Stimulated activated CD4-positive, alpha-beta T cell treated with anti-CD3 and anti-CD28 coated beads, Interleukin-2, amount 100 ng/mL, for 4 hours (primary cell): ENCODE measurements at regions not wholly inside any gene's neighbourhood (a gene's known extent, or its start where the extent isn't known, plus 50 kb on each side); places are given as distances from the start of the nearest gene placed in this dataset.

Experiments
- DNase-seq: peaks from one replicate; pipeline ENCODE4 v3.0.0-alpha.2; 2020; ENCODE audit warnings: low read depth

DNA sequence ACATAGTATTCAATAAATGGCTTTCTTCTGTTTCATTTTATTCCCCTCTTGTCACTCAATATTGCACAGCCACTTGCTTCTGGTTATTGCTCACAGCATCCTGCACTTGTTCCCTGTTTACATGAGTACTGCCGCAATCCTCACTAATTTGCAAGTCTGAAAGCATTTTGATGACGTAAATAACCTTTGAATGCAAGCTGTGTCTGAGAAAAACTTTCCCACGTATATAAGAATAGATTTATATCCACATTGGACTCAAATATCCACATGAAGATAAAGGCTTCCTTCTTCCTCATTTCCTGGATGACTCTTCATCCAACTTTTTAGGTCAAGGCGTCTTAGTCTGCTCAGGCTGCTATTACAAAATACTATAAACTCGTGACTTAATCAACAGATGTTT lies 88.2 kb upstream of the DAP start:
- DNase-seq, result no peak

DNA sequence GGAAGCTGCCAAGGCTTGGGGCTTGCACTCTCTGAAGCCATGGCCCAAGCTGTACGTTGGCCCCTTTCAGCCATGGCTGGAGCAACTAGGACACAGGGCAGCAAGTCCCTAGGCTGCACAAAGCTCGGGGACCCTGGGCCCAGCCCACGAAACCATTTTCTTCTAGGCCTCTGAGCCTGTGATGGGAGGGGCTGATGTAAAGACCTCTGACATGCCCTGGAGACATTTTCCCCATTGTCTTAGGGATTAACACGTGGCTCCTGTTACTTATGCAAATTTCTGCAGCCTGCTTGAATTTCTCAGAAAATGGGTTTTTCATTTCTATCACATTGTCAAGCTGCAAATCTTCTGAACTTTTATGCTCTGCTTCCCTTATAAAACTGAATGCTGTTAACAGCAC lies 83.0 kb upstream of the DAP start:
- no peak for DNase-seq

DNA sequence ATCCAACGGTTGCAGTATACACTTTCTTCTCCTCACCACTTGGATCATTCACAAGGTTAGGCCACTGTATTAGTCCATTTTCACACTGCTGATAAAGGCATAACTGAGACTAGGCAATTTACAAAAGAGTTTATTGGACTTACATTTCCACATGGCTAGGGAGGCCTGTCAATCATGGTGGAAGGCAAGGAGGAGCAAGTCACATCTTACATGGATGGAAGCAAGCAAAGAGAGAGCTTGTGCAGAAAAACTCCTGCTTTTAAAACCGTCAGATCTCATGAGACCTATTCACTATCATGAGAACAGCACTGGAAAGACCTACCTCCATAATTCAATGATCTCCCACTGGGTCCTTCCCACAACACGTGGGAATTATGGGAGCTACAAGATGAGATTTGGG lies 81.8 kb upstream of the DAP start:
- DNase-seq, result no peak

DNA sequence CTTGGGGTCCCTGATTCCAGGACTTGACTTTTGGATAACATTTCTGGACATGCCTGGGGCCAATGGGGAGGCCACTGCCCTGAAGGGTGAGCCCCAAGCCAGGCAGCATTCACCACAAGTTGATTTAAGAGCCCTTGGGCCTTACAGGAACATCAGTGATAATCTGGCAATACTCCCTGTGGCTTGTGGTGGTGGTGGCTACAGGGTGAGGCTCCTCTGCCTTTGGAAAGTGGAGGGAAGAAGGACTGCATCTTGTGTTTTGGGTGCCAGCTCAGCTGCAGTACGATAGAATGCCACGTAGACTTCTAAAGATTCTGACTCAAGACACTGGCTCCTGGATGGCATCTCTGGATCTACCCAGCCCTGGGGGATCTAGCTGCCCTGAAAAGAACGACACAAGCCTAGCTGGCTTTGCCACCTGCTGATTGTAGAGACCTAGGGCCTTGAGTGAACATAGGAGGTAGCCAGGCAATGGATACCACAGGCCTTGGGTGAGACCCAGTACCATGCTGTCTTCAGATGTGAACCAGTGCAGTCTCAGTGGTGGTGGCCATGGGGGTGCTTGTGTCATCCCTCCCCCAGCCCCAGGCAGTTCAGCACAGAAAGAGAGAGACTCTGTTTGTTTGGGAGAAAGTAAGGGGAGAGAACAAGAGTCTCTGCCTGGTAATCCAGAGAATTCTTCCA lies 79.0 kb upstream of the DAP start:
- DNase-seq, result no peak

DNA sequence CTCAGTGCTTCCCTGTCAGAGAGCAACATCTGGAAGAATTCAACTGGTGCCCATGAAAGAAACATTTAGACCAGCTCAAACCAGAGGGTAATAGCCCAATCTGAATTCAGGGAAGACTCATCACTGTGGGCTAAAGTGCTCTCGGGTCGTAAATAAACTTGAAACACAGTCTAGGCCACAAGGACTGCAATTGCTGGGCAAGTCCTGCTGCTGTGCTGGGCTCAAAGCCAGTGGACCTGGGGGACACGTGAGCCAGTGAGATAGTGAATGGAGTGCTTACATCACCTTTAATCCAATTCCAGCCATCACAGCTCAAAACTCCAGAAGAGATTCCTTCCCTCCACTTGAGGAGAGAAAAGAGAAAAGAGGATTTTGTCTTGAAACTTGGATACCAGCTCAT lies 78.1 kb upstream of the DAP start:
- DNase-seq, result no peak

DNA sequence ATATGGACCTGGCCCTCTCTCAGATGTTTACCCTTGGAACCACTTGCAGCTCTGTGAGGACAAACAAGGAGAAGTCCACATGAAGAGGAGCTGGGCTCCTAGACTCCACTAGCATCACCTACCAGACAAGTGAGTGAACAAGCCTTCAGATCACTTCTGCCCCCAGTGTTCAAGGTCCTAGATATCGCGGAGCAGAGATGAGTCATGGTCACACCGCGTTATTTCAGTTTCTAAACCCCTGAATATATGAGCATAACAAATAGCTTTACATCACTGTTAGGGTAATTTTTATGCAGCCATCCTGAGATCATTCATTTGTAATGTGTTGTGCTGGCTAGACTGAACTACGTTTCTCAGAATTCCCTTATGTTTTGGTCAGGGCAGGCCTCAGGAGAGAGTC lies 77.0 kb upstream of the DAP start:
- DNase-seq, result no peak

DNA sequence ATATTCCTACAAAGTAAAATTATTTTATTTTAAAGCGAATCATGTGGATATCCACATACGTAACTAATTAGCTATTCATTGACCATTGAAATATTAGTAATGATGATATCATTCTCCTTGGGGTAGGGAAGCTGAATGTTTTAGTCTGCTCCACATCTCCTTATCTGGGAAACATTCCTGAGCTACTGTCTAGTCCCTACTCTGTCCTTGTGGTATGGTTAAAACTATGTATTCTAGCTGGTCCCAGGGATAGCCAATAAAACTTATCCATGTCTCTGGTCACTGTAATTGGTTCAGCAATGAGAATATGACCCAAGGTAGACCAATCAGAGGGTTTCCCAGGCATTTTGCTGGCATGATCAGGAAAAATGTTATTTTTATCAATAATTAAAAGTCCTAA lies 76.0 kb upstream of the DAP start:
- no peak for DNase-seq

DNA sequence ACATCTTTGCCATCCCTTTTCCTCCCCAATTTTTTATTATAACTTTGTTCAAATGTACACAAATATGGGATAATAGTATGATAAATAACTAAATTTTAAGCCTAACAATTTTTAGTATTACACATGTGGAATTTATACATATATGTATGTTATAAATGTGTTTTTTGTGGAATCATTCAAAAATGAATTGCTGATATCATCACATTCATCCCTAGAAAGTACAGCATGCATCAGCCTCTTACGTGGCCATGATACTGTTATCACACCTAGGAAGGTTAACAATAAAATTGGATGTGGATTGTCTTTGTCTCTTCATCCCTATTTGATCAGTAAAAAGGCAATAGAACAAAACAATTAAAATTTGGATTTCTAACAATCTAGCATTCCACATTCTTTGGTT lies 73.7 kb upstream of the DAP start:
- DNase-seq, result no peak

DNA sequence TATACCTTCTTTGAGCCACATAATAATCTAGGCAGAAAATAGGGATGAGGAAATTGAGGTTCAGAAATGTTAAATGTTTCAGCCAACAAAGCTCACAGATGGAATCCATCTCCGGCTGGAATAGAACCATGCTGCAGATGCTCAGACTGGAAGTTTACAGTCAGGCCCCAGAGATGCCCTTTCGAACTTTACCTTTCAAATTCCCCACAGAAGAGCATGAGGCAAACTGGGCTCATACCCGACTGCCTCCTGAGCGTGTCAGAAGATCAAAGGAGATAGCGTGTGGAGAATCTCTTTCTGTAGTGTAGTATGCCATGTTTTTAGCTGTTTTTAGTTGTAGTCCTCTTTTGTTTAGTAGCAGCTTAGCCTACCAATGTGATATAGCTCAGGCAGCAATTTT lies 72.0 kb upstream of the DAP start:
- no peak for DNase-seq

DNA sequence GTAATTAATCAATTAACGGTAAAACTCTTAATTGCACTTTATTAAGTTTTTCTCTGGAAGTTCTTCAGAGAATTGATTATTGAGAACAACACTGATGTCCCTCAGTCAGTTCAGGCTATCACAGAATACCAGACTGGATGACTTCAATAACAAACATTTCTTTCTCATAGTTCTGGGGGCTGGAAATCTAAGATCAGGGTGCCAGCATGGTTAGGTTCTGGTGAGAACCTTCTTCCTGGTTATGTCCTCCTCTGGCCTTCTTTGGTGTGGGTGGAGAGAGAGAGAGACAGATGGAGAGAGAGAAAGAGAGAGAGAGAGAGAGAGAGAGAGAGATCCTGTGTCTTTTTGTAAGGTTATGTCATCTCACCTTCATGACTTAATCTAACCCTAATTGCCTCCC lies 71.4 kb upstream of the DAP start:
- no peak for DNase-seq

DNA sequence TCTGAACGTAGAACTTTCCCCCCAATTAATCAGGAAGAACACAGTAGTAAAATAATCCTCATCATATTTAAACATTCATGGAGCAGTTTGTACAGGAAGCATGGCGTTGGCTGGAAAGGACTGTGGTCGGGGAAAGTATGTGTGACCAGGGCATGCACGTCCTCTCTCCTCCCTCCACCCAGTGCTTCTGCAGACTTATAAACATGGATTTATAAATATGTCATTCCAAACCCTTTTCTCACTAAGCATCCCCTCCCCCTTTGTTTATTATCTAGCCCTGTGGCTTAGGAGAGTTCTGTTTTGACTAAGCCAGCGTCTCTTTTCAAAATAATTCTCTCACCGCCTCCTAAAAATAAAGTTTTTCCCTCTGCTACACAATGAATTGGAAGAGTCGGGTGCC lies 70.4 kb upstream of the DAP start:
- DNase-seq, result no peak

DNA sequence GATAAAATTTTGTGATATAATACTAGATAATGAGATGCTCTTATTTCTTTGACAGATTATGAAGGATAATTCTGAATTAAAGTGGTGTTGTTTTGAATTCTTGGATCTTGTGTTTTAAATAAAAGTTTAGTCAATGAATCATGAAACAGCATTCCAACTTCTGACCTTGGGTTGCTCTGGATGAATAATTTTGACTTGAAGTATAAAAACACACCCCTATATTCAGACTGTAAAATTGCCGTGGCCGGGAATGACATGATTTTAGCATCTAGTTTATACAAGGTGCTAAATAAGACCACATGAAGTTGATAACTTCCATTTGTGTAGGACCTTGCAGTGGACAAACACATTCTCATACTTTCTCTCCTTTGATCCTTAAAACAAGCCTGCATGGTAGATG lies 67.2 kb upstream of the DAP start:
- DNase-seq, result no peak

DNA sequence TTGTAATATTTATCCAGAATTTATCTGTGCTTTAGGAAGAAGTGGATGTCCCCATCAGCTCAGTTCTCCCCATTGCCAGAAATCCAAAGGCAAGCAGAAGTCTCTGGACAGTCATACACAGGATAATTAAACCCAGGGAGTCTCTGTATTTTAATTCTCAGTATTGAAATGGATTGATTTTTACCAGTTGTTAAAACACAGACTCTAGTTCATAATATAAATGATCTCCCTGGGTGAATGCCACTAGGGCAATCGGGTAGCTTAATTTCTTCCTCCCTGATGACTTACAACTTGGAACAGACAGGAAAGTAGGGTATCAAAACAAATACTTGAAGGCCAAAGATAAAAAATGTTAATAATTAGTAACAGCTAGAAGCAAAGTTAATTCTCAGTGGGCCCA lies 66.5 kb upstream of the DAP start:
- DNase-seq, result no peak

DNA sequence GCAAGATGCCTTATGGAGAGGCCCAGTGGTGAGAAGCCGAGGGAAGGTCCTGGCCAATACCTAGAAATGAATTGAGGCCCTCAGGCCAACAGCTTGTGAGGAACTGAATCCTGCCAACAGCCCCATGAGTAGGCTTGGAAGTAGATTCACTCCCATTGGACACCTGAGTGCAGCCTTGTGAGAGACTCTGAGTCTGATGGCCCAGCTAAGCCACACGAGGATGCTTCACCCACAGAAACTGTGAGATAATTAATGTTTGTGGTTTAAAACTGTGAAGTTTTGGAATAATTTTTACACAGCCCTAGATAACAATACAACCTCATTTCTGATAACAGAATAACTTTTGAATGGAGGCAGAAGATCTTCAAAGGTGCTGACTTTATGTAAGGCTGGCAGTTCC lies 65.9 kb upstream of the DAP start:
- DNase-seq, result no peak

DNA sequence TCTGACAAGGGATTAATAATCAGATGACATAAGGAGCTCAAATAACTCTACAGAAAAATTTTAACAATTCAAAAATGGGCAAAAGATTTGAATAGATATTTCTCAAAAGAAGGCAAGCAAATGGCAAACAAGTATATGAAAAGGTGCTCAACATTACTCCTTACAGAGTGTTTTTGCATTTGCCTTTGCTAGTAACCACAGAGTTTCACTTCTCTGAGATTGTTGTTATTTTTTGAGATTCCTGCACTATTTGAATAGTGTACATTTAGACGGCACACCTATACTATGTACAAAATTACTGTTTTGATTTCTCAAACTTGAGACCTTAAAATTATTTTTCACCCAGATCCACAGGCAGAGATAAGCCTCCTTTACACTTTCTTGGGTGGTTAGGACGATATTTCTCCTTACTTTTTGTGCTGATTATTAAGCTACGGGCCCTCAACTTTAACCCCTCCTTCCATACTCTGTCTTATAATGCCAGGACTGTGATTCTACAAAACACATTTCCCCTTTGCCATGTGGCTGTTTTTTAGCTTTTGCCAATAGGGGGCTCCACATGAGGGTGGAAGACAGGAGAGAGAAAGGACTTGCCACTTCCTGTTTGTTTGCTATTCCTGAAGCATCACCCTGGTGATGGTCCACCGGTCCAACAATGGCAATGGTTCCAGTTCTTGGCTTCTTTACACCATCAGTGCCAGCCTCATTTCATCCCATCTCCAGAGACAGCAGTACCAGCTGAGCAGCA lies 65.0 kb upstream of the DAP start:
- no peak for DNase-seq

DNA sequence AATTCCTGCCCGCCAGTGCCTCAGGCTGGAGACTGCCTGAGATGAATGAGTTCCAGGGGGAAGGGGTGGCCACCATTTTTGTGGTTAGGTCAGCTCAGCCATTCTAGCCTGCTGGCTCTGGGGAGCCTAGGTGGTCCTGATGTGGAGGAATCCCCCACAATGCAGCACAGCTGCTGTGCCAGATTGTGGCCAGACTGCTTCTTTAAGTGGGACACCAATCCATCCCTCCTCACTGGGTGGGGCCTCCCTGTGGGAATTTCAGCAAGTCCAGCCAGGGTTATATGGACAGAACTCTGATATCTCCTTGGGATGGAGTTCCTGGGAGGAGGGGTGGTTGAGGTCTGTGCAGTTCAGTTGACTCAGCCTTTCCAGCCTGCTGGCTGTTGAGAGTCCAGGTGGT lies 51.2 kb upstream of the DAP start:
- no peak for DNase-seq
